DMS53 treated with DMSO at 0.1 percent for 48 hours (cell line): ENCODE measurements at regions not wholly inside any gene's neighbourhood (a gene's known extent, or its start where the extent isn't known, plus 50 kb on each side); places are given as distances from the start of the nearest gene placed in this dataset.
"Not testable (repeated sequence)": the region's sequence is repeated elsewhere in the genome, so short reads cannot be mapped to it uniquely, and the experiment has no call there.

Experiments used
- DNase-seq: peaks from one replicate; lab custom pipeline; 2025; ENCODE audit not compliant: unreplicated experiment; lab: John Stamatoyannopoulos, UW

DNA sequence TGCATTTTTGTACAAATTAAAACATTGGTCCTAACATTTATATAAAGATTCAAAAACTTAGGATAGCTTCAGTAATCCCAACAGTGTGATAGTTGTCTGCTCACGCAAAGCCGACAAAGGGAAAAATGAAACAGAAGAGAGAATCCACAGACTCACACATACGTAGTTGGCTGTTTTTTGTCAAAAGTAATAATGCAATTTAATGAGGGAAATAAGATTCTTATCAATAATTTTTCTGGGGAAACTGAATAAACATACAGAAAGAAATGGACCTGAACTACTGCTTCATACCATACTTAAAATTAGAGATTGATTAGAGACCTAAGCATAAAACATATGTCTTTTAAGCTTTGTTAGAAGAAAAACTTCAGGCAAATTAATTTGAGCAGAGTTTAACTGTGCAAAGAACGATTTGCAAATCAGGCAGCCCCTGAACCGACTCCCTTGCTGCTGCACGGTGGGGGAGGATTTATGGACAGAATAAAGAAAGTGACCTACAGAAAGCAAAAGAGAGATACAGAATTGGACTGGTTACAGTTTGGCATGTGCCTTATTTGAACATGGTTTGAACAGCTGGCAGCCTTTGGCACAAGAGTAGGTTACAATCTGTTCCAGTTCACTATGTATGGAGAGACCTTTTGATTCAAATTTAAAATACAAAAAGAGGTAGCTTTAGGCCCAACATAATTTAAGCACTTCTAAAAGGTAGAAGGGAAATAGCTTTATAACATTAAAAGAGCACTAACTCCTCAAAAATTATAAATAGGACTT is 64.9 kb upstream of the CTSV start:
- not testable (repeated sequence) for DNase-seq

DNA sequence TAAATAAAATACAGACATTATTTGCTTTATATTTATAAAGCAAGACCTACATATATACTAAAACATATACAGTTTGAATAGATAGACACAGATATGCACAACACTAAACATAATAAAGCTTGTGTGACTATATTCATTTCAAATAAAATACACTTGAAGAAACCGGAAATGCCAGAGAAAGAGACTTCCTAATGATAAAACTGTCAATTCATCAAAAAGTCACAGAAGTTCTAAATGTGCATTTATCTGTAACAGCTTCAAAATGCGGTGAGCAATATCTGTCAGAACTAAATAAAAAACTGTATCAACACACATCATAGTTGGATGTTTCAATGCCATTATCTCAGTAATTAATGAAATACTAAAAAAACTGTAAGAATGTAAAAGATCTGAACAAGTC is 60.6 kb upstream of the CTSV start:
- not testable (repeated sequence) for DNase-seq

DNA sequence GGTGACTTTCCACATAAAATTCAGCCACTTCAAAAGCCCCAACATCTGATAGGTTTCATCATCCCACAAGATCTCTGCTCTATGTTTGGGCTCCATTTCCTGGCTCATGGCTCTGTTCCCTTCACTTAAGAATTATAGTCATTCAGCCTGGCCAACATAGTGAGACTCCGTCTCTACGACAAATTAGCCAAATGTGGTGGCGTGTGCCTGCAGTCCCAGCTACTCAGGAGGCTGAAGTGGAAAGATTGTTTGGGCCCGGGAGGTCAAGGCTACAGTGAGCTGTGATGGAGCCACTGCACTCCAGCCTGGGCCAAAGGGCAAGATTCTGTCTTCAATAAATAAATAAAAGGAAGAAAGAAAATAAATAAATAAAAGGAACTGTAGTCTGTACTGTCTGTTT is 57.9 kb upstream of the CTSV start:
- no peak for DNase-seq

DNA sequence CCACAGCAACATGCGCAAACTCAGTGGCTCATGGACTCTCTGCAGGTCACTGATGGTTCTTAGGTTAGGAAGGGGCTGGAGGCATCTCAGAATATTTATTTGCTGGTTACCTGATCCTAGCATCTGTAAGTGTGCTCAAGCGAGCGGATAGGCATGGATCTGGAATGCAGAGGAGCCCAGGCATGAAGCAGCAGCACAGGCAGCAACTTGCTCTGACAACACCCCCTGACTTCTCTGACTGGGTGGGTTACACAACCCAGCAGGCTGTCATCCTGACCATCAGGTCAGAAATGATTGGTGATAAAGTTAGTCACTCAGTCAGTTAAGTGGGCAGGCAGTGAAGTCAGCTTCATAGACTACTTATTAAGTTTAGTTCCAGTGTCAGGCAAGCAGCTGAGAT is 50.4 kb upstream of the CTSV start:
- not testable (repeated sequence) for DNase-seq
